ENCODE measurements at regions not wholly inside any gene's neighbourhood (a gene's known extent, or its start where the extent isn't known, plus 50 kb on each side); places are given as distances from the start of the nearest gene placed in this dataset.
A peak's percentile ranks its signal among the peaks of the same experiment; 100 is the strongest.
"Not testable (repeated sequence)": the region's sequence is repeated elsewhere in the genome, so short reads cannot be mapped to it uniquely, and the experiment has no call there.

- not testable (repeated sequence) for H3K4me3 ChIP-seq (ENCODE audit: low read depth, low read length)
- peak; percentile 4 for DNase-seq (ENCODE audit: low read depth)
Observed at GRCh38 chr7:76774279-76774678, 147.2 kb upstream of the POMZP3 start.

GRCh38 chr7:76771980-76772379 lies 144.9 kb upstream of the POMZP3 start:
- H3K4me3 ChIP-seq (ENCODE audit: low read depth, low read length); DNase-seq (ENCODE audit: low read depth): not testable (repeated sequence)

GRCh38 chr7:76763977-76764376 lies 136.9 kb upstream of the POMZP3 start:
- not testable (repeated sequence) for DNase-seq (ENCODE audit: low read depth)

GRCh38 chr7:76760546-76761220 lies 133.6 kb upstream of the POMZP3 start:
- not testable (repeated sequence) for H3K4me3 ChIP-seq (ENCODE audit: low read depth, low read length)
- DNase-seq (ENCODE audit: low read depth), result peak; percentile 15

More at GRCh38 chr7:76763977-76764376, 136.9 kb upstream of the POMZP3 start:
- H3K4me3 ChIP-seq (ENCODE audit: low read depth, low read length), result not testable (repeated sequence)

GRCh38 chr7:76739538-76739937 lies 112.5 kb upstream of the POMZP3 start:
- DNase-seq (ENCODE audit: low read depth); H3K4me3 ChIP-seq (ENCODE audit: low read depth, low read length): not testable (repeated sequence)

- not testable (repeated sequence) for DNase-seq (ENCODE audit: low read depth)
Observed at GRCh38 chr7:76736724-76737123, 109.6 kb upstream of the POMZP3 start.

GRCh38 chr7:76736091-76736490 lies 109.0 kb upstream of the POMZP3 start:
- not testable (repeated sequence) for H3K4me3 ChIP-seq (ENCODE audit: low read depth, low read length); DNase-seq (ENCODE audit: low read depth)

More at GRCh38 chr7:76736724-76737123, 109.6 kb upstream of the POMZP3 start:
- not testable (repeated sequence) for H3K4me3 ChIP-seq (ENCODE audit: low read depth, low read length)

- not testable (repeated sequence) for H3K4me3 ChIP-seq (ENCODE audit: low read depth, low read length); DNase-seq (ENCODE audit: low read depth)
Observed at GRCh38 chr7:76735668-76736067, 108.6 kb upstream of the POMZP3 start.

- H3K4me3 ChIP-seq (ENCODE audit: low read depth, low read length); DNase-seq (ENCODE audit: low read depth): not testable (repeated sequence)
Observed at GRCh38 chr7:76728571-76728974, 101.5 kb upstream of the POMZP3 start.

- not testable (repeated sequence) for DNase-seq (ENCODE audit: low read depth); H3K4me3 ChIP-seq (ENCODE audit: low read depth, low read length)
Observed at GRCh38 chr7:76723928-76724327, 96.8 kb upstream of the POMZP3 start.

GRCh38 chr7:76716551-76716950 lies 89.5 kb upstream of the POMZP3 start:
- DNase-seq (ENCODE audit: low read depth); H3K4me3 ChIP-seq (ENCODE audit: low read depth, low read length): not testable (repeated sequence)

- DNase-seq (ENCODE audit: low read depth); H3K4me3 ChIP-seq (ENCODE audit: low read depth, low read length): not testable (repeated sequence)
Observed at GRCh38 chr7:76712926-76713325, 85.8 kb upstream of the POMZP3 start.

GRCh38 chr7:76711648-76712047 lies 84.6 kb upstream of the POMZP3 start:
- H3K4me3 ChIP-seq (ENCODE audit: low read depth, low read length); DNase-seq (ENCODE audit: low read depth): not testable (repeated sequence)

- DNase-seq (ENCODE audit: low read depth), result peak; percentile 23
- not testable (repeated sequence) for H3K4me3 ChIP-seq (ENCODE audit: low read depth, low read length)
Observed at GRCh38 chr7:76709703-76710102, 82.6 kb upstream of the POMZP3 start.

GRCh38 chr7:76708446-76708845 lies 81.4 kb upstream of the POMZP3 start:
- not testable (repeated sequence) for DNase-seq (ENCODE audit: low read depth); H3K4me3 ChIP-seq (ENCODE audit: low read depth, low read length)

- not testable (repeated sequence) for DNase-seq (ENCODE audit: low read depth)
Observed at GRCh38 chr7:76703815-76704214, 76.7 kb upstream of the POMZP3 start.

GRCh38 chr7:76686277-76686676 lies 59.2 kb upstream of the POMZP3 start:
- not testable (repeated sequence) for H3K4me3 ChIP-seq (ENCODE audit: low read depth, low read length)
- DNase-seq (ENCODE audit: low read depth), result peak; percentile 19

More at GRCh38 chr7:76703815-76704214, 76.7 kb upstream of the POMZP3 start:
- not testable (repeated sequence) for H3K4me3 ChIP-seq (ENCODE audit: low read depth, low read length)

- not testable (repeated sequence) for DNase-seq (ENCODE audit: low read depth); H3K4me3 ChIP-seq (ENCODE audit: low read depth, low read length)
Observed at GRCh38 chr7:76684737-76685136, 57.7 kb upstream of the POMZP3 start.

- DNase-seq (ENCODE audit: low read depth); H3K4me3 ChIP-seq (ENCODE audit: low read depth, low read length): not testable (repeated sequence)
Observed at GRCh38 chr7:76683631-76684030, 56.6 kb upstream of the POMZP3 start.

- not testable (repeated sequence) for H3K4me3 ChIP-seq (ENCODE audit: low read depth, low read length); DNase-seq (ENCODE audit: low read depth)
Observed at GRCh38 chr7:76681810-76682209, 54.7 kb upstream of the POMZP3 start.

GRCh38 chr7:76679174-76679573 lies 52.1 kb upstream of the POMZP3 start:
- DNase-seq (ENCODE audit: low read depth); H3K4me3 ChIP-seq (ENCODE audit: low read depth, low read length): not testable (repeated sequence)

Data from NB4 (cell line).